UCSD-AML1 (cell line): ENCODE measurements at regions not wholly inside any gene's neighbourhood (a gene's known extent, or its start where the extent isn't known, plus 50 kb on each side); places are given as distances from the start of the nearest gene placed in this dataset.

Experiments
- DNase-seq: peaks from one replicate; lab custom pipeline; 2025; ENCODE audit not compliant: unreplicated experiment; lab: John Stamatoyannopoulos, UW

- no peak for DNase-seq
Observed at GRCh38 chr1:90412563-90412962, 304.5 kb downstream of the BARHL2 start.

GRCh38 chr1:90411185-90411584 is 305.9 kb downstream of the BARHL2 start:
- DNase-seq: no peak

GRCh38 chr1:90407737-90408136 is 309.4 kb downstream of the BARHL2 start:
- no peak for DNase-seq

- DNase-seq: no peak
Observed at GRCh38 chr1:90405726-90406125, 311.4 kb downstream of the BARHL2 start.

- DNase-seq: no peak
Observed at GRCh38 chr1:90402893-90403849, 313.9 kb downstream of the BARHL2 start.

- DNase-seq: no peak
Observed at GRCh38 chr1:90400131-90400530, 317.0 kb downstream of the BARHL2 start.

- no peak for DNase-seq
Observed at GRCh38 chr1:90396917-90397316, 320.2 kb downstream of the BARHL2 start.

GRCh38 chr1:90394247-90394646 is 322.9 kb downstream of the BARHL2 start:
- DNase-seq: no peak

- no peak for DNase-seq
Observed at GRCh38 chr1:90393025-90393424, 324.1 kb downstream of the BARHL2 start.

- no peak for DNase-seq
Observed at GRCh38 chr1:90391126-90391525, 326.0 kb downstream of the BARHL2 start.

- DNase-seq: no peak
Observed at GRCh38 chr1:90387805-90388204, 329.3 kb downstream of the BARHL2 start.

- no peak for DNase-seq
Observed at GRCh38 chr1:90386899-90387720, 330.0 kb downstream of the BARHL2 start.

- no peak for DNase-seq
Observed at GRCh38 chr1:90384193-90384592, 332.9 kb downstream of the BARHL2 start.

GRCh38 chr1:90382161-90382560 is 334.9 kb downstream of the BARHL2 start:
- DNase-seq: no peak

GRCh38 chr1:90381598-90381997 is 335.5 kb downstream of the BARHL2 start:
- no peak for DNase-seq

- no peak for DNase-seq
Observed at GRCh38 chr1:90371448-90371813, 345.7 kb downstream of the BARHL2 start.

- DNase-seq: no peak
Observed at GRCh38 chr1:90370686-90371447, 346.2 kb downstream of the BARHL2 start.

GRCh38 chr1:90362163-90362562 is 354.9 kb downstream of the BARHL2 start:
- DNase-seq: no peak

- no peak for DNase-seq
Observed at GRCh38 chr1:90361026-90361425, 356.1 kb downstream of the BARHL2 start.

GRCh38 chr1:90359994-90360393 is 357.1 kb downstream of the BARHL2 start:
- no peak for DNase-seq

GRCh38 chr1:90358448-90358847 is 358.7 kb downstream of the BARHL2 start:
- DNase-seq: no peak
